ENCODE measurements at regions not wholly inside any gene's neighbourhood (a gene's known extent, or its start where the extent isn't known, plus 50 kb on each side); places are given as distances from the start of the nearest gene placed in this dataset.

GRCh38 chr12:105846331-105846730 is 292.4 kb downstream of the NUAK1 start:
- no peak overlapping the region for H2AFZ ChIP-seq (ENCODE audit: control insufficient read depth, low read depth, low read length)
- CTCF ChIA-PET: interaction anchor here (0.6 kb wide), 1 partner anchor 268 kb away, joined by 3 read pairs; no protein-coding TSS in a partner anchor
- in situ Hi-C loops (cut with MboI) (no loop called here), intact Hi-C loops (cut with micrococcal nuclease; ENCODE audit: unreplicated experiment) (no loop called here)
- no peak overlapping the region for H3K4me3 ChIP-seq
- RAD21 ChIA-PET (ENCODE audit: unreplicated experiment): no interaction called here
- no peak overlapping the region for H3K4me2 ChIP-seq (ENCODE audit: control insufficient read depth, insufficient read depth)
- no peaks in the 10 kb centered on the region for H4K20me1 ChIP-seq (ENCODE audit: control insufficient read depth, insufficient read depth)
- H3K27me3 ChIP-seq (replicated peaks in 1 of 2; ENCODE audit: control insufficient read depth in 2 of 2, insufficient read depth in 2 of 2, low read length in 1 of 2): peaks cover 0 to 2% of the 10 kb centered on the region in 2 experiments; a peak in 2 of 4 replicates
- TF ChIP-seq MTA2 (IDR thresholded peaks at IDR 0.05; ENCODE audit: low read depth) (no peak), GATAD2B (conservative IDR thresholded peaks at IDR 0.05; ENCODE audit: low read depth) (no peak)
- ATAC-seq: no peak
- H3K9ac ChIP-seq (ENCODE audit: control insufficient read depth, insufficient read depth, low read length): no peak overlapping the region
- SMC1A ChIA-PET (ENCODE audit: uncharacterized antibody, unreplicated experiment): no interaction called here
- H3K79me2 ChIP-seq (ENCODE audit: control insufficient read depth, insufficient read depth, low read length): no peaks in the 10 kb centered on the region
- H3K27ac ChIP-seq (ENCODE audit: control insufficient read depth, insufficient read depth): no peak overlapping the region
- POLR2A ChIA-PET: no interaction called here
- FAIRE-seq: no peak
- no peaks in the 10 kb centered on the region for H3K36me3 ChIP-seq (ENCODE audit: control insufficient read depth in 2 of 2, insufficient read depth in 2 of 2, low read length in 1 of 2)
- no peaks in the 10 kb centered on the region for H3K4me1 ChIP-seq (ENCODE audit: control insufficient read depth, insufficient read depth, low read length)
- no TSS peak for BruUV-seq (replicated peaks)
- no peak for DNase-seq (ENCODE audit: low read depth, low spot score)
- H3K9me3 ChIP-seq (replicated peaks; ENCODE audit: control insufficient read depth, insufficient read depth, low read length): no peaks in the 10 kb centered on the region

- CTCF ChIA-PET: no interaction called here
- Histone ChIP-seq H3K27ac (ENCODE audit: control insufficient read depth, insufficient read depth) (no peak overlapping the region), H3K79me2 (ENCODE audit: control insufficient read depth, insufficient read depth, low read length) (no peaks in the 10 kb centered on the region), H3K36me3 (ENCODE audit: control insufficient read depth in 2 of 2, insufficient read depth in 2 of 2, low read length in 1 of 2) (no peaks in the 10 kb centered on the region), H3K4me2 (ENCODE audit: control insufficient read depth, insufficient read depth) (no peak overlapping the region), H2AFZ (ENCODE audit: control insufficient read depth, low read depth, low read length) (no peak overlapping the region), H3K9me3 (replicated peaks; ENCODE audit: control insufficient read depth, insufficient read depth, low read length) (no peaks in the 10 kb centered on the region), H4K20me1 (ENCODE audit: control insufficient read depth, insufficient read depth) (no peaks in the 10 kb centered on the region), H3K4me1 (ENCODE audit: control insufficient read depth, insufficient read depth, low read length) (no peaks in the 10 kb centered on the region), H3K4me3 (no peak overlapping the region), H3K27me3 (replicated peaks in 1 of 2; ENCODE audit: control insufficient read depth in 2 of 2, insufficient read depth in 2 of 2, low read length in 1 of 2) (peaks cover 0 to 2% of the 10 kb centered on the region in 2 experiments; a peak in 2 of 4 replicates), H3K9ac (ENCODE audit: control insufficient read depth, insufficient read depth, low read length) (no peak overlapping the region)
- 0% methylated on average over 1 of the region's 1 CpG for WGBS (ENCODE audit: insufficient coverage, insufficient replicate concordance, low lambda C conversion rate, missing lambda C conversion rate)
- POLR2A ChIA-PET: no interaction called here
- TF ChIP-seq ESRRA (IDR thresholded peaks at IDR 0.05; ENCODE audit: low read length) (no peak), EED (IDR thresholded peaks at IDR 0.05; ENCODE audit: low read depth) (no peak), SMARCA5 (IDR thresholded peaks at IDR 0.05) (no peak), MTA3 (IDR thresholded peaks at IDR 0.05; ENCODE audit: borderline replicate concordance, low read length) (no peak), REST (IDR thresholded peaks at IDR 0.05; ENCODE audit: low read depth, low read length) (no peak), KAT2A (conservative IDR thresholded peaks at IDR 0.05; ENCODE audit: control insufficient read depth, low read depth, low read length) (no peak), E2F8 (IDR thresholded peaks at IDR 0.05; ENCODE audit: low read depth, partially characterized antibody) (no peak), USF2 (IDR thresholded peaks at IDR 0.05; ENCODE audit: borderline replicate concordance, low read depth, low read length) (no peak)
- ATAC-seq (no peak), FAIRE-seq (no peak), DNase-seq (ENCODE audit: low read depth, low spot score) (no peak)
- intact Hi-C loops (cut with micrococcal nuclease; ENCODE audit: unreplicated experiment): no loop called here
- no TSS peak for BruUV-seq (replicated peaks)
- in situ Hi-C loops (cut with MboI): no loop called here
- SMC1A ChIA-PET (ENCODE audit: uncharacterized antibody, unreplicated experiment): no interaction called here
- RAD21 ChIA-PET (ENCODE audit: unreplicated experiment): no interaction called here
Observed at GRCh38 chr12:105847068-105847467, 291.7 kb downstream of the NUAK1 start.
